ENCODE measurements at regions not wholly inside any gene's neighbourhood (a gene's known extent, or its start where the extent isn't known, plus 50 kb on each side); places are given as distances from the start of the nearest gene placed in this dataset.

- TF ChIP-seq POLR2A (IDR thresholded peaks at IDR 0.05) (no peak), CTCF (IDR thresholded peaks at IDR 0.05) (no peak)
Observed at GRCh38 chr15:81072551-81072950, 61.5 kb upstream of the CFAP161 start.

Data from thyroid gland (tissue), 4 donors.